CD4-positive, alpha-beta T cell (primary cell): ENCODE measurements at regions not wholly inside any gene's neighbourhood (a gene's known extent, or its start where the extent isn't known, plus 50 kb on each side); places are given as distances from the start of the nearest gene placed in this dataset.

Experiments
- ATAC-seq: fragments of 200-7000 bp; cut with Tn5 transposase; one replicate; pipeline ENCODE4 v1.10.0; 2022; ENCODE audit warnings: mild to moderate bottlenecking; ENCODE audit not compliant: poor library complexity
- CTCF ChIA-PET: fragments of 350-600 bp; sonication (Branson Sonifier 250); formaldehyde crosslinking; loops from one replicate; lab custom pipeline; 2021; ENCODE audit warnings: antibody characterized with exemption, inconsistent platforms; lab: Charles Lee
- POLR2A ChIA-PET: fragments of 350-600 bp; sonication (Branson Sonifier 250); formaldehyde crosslinking; loops from one replicate; lab custom pipeline; 2021; ENCODE audit warnings: antibody characterized with exemption, inconsistent platforms; lab: Charles Lee
- DNase-seq, 14 experiments: peaks; one replicate each; pipeline ENCODE4 v3.0.0-alpha.2; 2013 to 2020; ENCODE audit warnings: mixed read lengths in 2 of 14
- H3K27ac ChIP-seq, 2 donors: one replicate each; pipeline versions ENCODE4 v1.5.1 to v1.7.0; 2013; ENCODE audit warnings: low read length in 2 of 2, low read depth in 1 of 2, mild to moderate bottlenecking in 1 of 2
- H3K27me3 ChIP-seq, 2 experiments: 1 replicate in 1 of 2; 2 replicates in 1 of 2; pipeline versions ENCODE4 v1.6.1 to v1.7.0; 2013; ENCODE audit warnings: low read length in 2 of 2, control low read depth in 1 of 2, mild to moderate bottlenecking in 1 of 2, moderate library complexity in 1 of 2; ENCODE audit not compliant: insufficient read depth in 2 of 2, control insufficient read depth in 1 of 2
- H3K36me3 ChIP-seq: one replicate; pipeline ENCODE4 v1.6.1; 2013; ENCODE audit warnings: low read length, control low read depth; ENCODE audit not compliant: insufficient read depth
- H3K4me1 ChIP-seq: one replicate; pipeline ENCODE4 v1.6.1; 2013; ENCODE audit warnings: low read length, control low read depth; ENCODE audit not compliant: insufficient read depth
- H3K4me3 ChIP-seq: one replicate; pipeline ENCODE4 v1.5.1; 2013; ENCODE audit warnings: mild to moderate bottlenecking, low read length, moderate library complexity
- H3K9me3 ChIP-seq, 2 experiments: 1 replicate in 1 of 2; 2 replicates in 1 of 2; pipeline versions ENCODE4 v1.6.1 to v1.7.0; 2013; ENCODE audit warnings: low read length in 2 of 2, mild to moderate bottlenecking in 2 of 2, control low read depth in 1 of 2, moderate library complexity in 1 of 2; ENCODE audit not compliant: control insufficient read depth in 1 of 2, insufficient read depth in 1 of 2
- H3K27ac Mint-ChIP-seq: one replicate; pipeline ENCODE4 v1.8.0; 2020; ENCODE audit warnings: mixed read lengths
- H3K27me3 Mint-ChIP-seq: one replicate; pipeline ENCODE4 v1.8.0; 2021; ENCODE audit warnings: mixed read lengths
- H3K36me3 Mint-ChIP-seq: one replicate; pipeline ENCODE4 v1.8.0; 2021; ENCODE audit warnings: low read depth, mixed read lengths
- H3K4me1 Mint-ChIP-seq: one replicate; pipeline ENCODE4 v1.8.0; 2021; ENCODE audit warnings: low read depth, mixed read lengths
- H3K4me3 Mint-ChIP-seq: one replicate; pipeline ENCODE4 v1.8.0; 2020; ENCODE audit warnings: mild to moderate bottlenecking, mixed read lengths
- H3K9me3 Mint-ChIP-seq: one replicate; pipeline ENCODE4 v1.8.0; 2020; ENCODE audit warnings: mixed read lengths
- CTCF ChIP-seq: fragments of 200-600 bp; IDR thresholded peaks from one replicate; pipeline ENCODE4 v1.8.0; 2022; ENCODE audit warnings: antibody characterized with exemption, mild to moderate bottlenecking
- intact Hi-C, 2 experiments: fragments of 100-400 bp; cut with DNase I in 1 of 2; cut with micrococcal nuclease in 1 of 2; formaldehyde crosslinking; loops; one replicate each; pipeline versions ENCODE4 v1.15.1 to v1.9.0; 2023 to 2025; cut with DNase I, micrococcal nuclease

- ATAC-seq (no peak), DNase-seq (no peak)
- no peaks in the 10 kb centered on the region for H3K27me3 Mint-ChIP-seq
- no peaks in the 10 kb centered on the region for H3K36me3 Mint-ChIP-seq
- H3K4me1 ChIP-seq = no peaks in the 10 kb centered on the region
- intact Hi-C loops = no loop called here
- no peak for TF ChIP-seq CTCF
- no peaks in the 10 kb centered on the region for H3K4me1 Mint-ChIP-seq
- no peak overlapping the region for H3K27ac ChIP-seq
- H3K27ac Mint-ChIP-seq = no peak overlapping the region
- no peak overlapping the region for H3K4me3 Mint-ChIP-seq
- H3K9me3 Mint-ChIP-seq = peaks cover 2% of the 10 kb centered on the region
- ChIA-PET CTCF (no interaction called here), POLR2A (no interaction called here)
- no peaks in the 10 kb centered on the region for H3K27me3 ChIP-seq
- H3K36me3 ChIP-seq = no peaks in the 10 kb centered on the region
- H3K9me3 ChIP-seq = peaks cover 0 to 5% of the 10 kb centered on the region in 2 experiments
- H3K4me3 ChIP-seq = no peak overlapping the region
Measured at GRCh38 chr13:87355451-87355850, 315.7 kb upstream of the SLITRK5 start.

- H3K36me3 ChIP-seq = no peaks in the 10 kb centered on the region
- Mint-ChIP-seq H3K4me3 (no peak overlapping the region), H3K27me3 (no peaks in the 10 kb centered on the region), H3K4me1 (no peaks in the 10 kb centered on the region), H3K9me3 (peaks cover 2% of the 10 kb centered on the region), H3K27ac (no peak overlapping the region), H3K36me3 (no peaks in the 10 kb centered on the region)
- peaks cover 0 to 5% of the 10 kb centered on the region in 2 experiments for H3K9me3 ChIP-seq
- ChIA-PET POLR2A (no interaction called here), CTCF (no interaction called here)
- DNase-seq = no peak
- H3K27ac ChIP-seq = no peak overlapping the region
- no peaks in the 10 kb centered on the region for H3K27me3 ChIP-seq
- H3K4me3 ChIP-seq = no peak overlapping the region
- no peaks in the 10 kb centered on the region for H3K4me1 ChIP-seq
- TF ChIP-seq CTCF = no peak
- no peak for ATAC-seq
- intact Hi-C loops = no loop called here
Measured at GRCh38 chr13:87356314-87356713, 314.9 kb upstream of the SLITRK5 start.

GRCh38 chr13:87358319-87358718, 312.9 kb upstream of the SLITRK5 start:
- ATAC-seq = no peak
- DNase-seq = no peak
- TF ChIP-seq CTCF = no peak
- H3K36me3 Mint-ChIP-seq = no peaks in the 10 kb centered on the region
- H3K36me3 ChIP-seq = no peaks in the 10 kb centered on the region
- no peaks in the 10 kb centered on the region for H3K27me3 ChIP-seq
- peaks cover 0 to 5% of the 10 kb centered on the region in 2 experiments for H3K9me3 ChIP-seq
- no peaks in the 10 kb centered on the region for H3K4me1 Mint-ChIP-seq
- H3K9me3 Mint-ChIP-seq = peaks cover 2% of the 10 kb centered on the region
- H3K4me1 ChIP-seq = no peaks in the 10 kb centered on the region
- H3K27ac Mint-ChIP-seq = no peak overlapping the region
- no peaks in the 10 kb centered on the region for H3K27me3 Mint-ChIP-seq
- no peak overlapping the region for H3K4me3 ChIP-seq
- ChIA-PET POLR2A (no interaction called here), CTCF (no interaction called here)
- H3K4me3 Mint-ChIP-seq = no peak overlapping the region
- intact Hi-C loops = no loop called here
- H3K27ac ChIP-seq = no peak overlapping the region
